ENCODE measurements at regions not wholly inside any gene's neighbourhood (a gene's known extent, or its start where the extent isn't known, plus 50 kb on each side); places are given as distances from the start of the nearest gene placed in this dataset.

DNA sequence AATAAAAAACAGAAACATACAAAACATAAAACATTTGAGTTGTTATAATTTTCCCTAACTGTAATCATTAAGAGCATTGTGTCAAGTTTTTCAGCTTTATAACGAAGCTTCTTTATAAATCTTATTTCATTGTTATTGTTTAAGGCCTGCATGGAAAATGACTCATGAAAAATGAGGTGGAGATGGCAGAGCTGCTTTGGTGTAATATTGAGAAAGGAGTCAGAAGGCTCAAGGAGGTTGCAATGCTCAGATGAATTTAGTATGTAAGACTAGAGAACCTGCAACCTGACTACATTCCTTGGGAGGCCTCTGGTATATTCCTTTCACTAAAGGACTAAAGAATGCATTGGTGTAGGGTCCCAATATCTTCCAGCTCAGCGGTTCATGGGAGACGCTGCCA lies 61.5 kb downstream of the TMEM30B start:
- TF ChIP-seq, protein P1, sequence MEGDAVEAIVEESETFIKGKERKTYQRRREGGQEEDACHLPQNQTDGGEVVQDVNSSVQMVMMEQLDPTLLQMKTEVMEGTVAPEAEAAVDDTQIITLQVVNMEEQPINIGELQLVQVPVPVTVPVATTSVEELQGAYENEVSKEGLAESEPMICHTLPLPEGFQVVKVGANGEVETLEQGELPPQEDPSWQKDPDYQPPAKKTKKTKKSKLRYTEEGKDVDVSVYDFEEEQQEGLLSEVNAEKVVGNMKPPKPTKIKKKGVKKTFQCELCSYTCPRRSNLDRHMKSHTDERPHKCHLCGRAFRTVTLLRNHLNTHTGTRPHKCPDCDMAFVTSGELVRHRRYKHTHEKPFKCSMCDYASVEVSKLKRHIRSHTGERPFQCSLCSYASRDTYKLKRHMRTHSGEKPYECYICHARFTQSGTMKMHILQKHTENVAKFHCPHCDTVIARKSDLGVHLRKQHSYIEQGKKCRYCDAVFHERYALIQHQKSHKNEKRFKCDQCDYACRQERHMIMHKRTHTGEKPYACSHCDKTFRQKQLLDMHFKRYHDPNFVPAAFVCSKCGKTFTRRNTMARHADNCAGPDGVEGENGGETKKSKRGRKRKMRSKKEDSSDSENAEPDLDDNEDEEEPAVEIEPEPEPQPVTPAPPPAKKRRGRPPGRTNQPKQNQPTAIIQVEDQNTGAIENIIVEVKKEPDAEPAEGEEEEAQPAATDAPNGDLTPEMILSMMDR (IDR thresholded peaks at IDR 0.05) = no peak
- no peak for TF ChIP-seq POLR2A (IDR thresholded peaks at IDR 0.05)
